Ishikawa (cell line): ENCODE measurements at regions not wholly inside any gene's neighbourhood (a gene's known extent, or its start where the extent isn't known, plus 50 kb on each side); places are given as distances from the start of the nearest gene placed in this dataset.

Source experiments
- CEBPB ChIP-seq: IDR thresholded peaks from 2 replicates; pipeline ENCODE4 v1.6.1; 2012
- CREB1 ChIP-seq: IDR thresholded peaks from 2 replicates; pipeline ENCODE4 v1.6.1; 2012; ENCODE audit warnings: low read depth
- EGR1 ChIP-seq: IDR thresholded peaks from 2 replicates; pipeline ENCODE4 v1.6.1; 2012
- EP300 ChIP-seq: IDR thresholded peaks from 2 replicates; pipeline ENCODE4 v1.6.1; 2012; ENCODE audit warnings: borderline replicate concordance
- FOXM1 ChIP-seq: IDR thresholded peaks from 2 replicates; pipeline ENCODE4 v1.6.1; 2012; ENCODE audit warnings: low read depth, borderline replicate concordance
- NFIC ChIP-seq: IDR thresholded peaks from 2 replicates; pipeline ENCODE4 v1.6.1; 2012
- RAD21 ChIP-seq: IDR thresholded peaks from 2 replicates; pipeline ENCODE4 v1.6.1; 2012; ENCODE audit warnings: low read depth
- REST ChIP-seq: IDR thresholded peaks from 2 replicates; pipeline ENCODE4 v1.6.1; 2012; ENCODE audit warnings: low read depth, mild to moderate bottlenecking
- TAF1 ChIP-seq: IDR thresholded peaks from 2 replicates; pipeline ENCODE4 v1.6.1; 2012; ENCODE audit warnings: low read depth, mild to moderate bottlenecking
- TCF12 ChIP-seq: IDR thresholded peaks from 2 replicates; pipeline ENCODE4 v1.6.1; 2012; ENCODE audit warnings: low read depth
- TEAD4 ChIP-seq: IDR thresholded peaks from 2 replicates; pipeline ENCODE4 v1.6.1; 2012
- USF1 ChIP-seq: IDR thresholded peaks from 2 replicates; pipeline ENCODE4 v1.6.1; 2012
- YY1 ChIP-seq: IDR thresholded peaks from 2 replicates; pipeline ENCODE4 v1.6.1; 2012; ENCODE audit warnings: low read depth
- ZBTB7A ChIP-seq: IDR thresholded peaks from 2 replicates; pipeline ENCODE4 v1.6.1; 2012; ENCODE audit warnings: low read depth
- TF ChIP-seq, protein P1 (sequence below): IDR thresholded peaks from 2 replicates; pipeline ENCODE4 v1.6.1; 2012

- TF ChIP-seq ZBTB7A, result no peak
- TF ChIP-seq RAD21, result peak; percentile 77
- TF ChIP-seq USF1, result no peak
- no peak for TF ChIP-seq YY1
- TF ChIP-seq NFIC, result no peak
- TF ChIP-seq CREB1, result no peak
These were observed 647.8 kb downstream of the TAF11L14 start for GRCh38 chr5:18281947-18282581.

DNA sequence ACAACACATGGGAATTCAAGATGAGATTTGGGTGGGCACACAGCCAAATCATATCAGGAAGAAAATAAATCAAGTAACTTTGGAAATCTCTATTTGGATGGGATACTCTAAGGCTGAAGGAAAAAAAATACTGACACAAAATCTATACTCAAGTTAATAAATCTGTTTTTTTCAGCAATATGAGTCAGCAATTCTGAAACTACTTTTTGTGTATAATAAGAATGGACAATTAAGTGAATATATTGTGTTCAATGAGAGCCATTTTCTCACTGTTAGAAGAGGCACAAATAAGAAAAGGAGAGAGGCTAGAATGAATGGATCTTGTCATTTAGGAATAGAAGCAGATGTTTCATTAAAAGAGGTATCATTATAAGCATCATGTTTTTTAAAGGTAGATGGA is 651.0 kb downstream of the TAF11L14 start:
- TF ChIP-seq TCF12, result no peak
- no peak for TF ChIP-seq CEBPB
- TF ChIP-seq TEAD4, result no peak
- TF ChIP-seq EP300, result no peak
- no peak for TF ChIP-seq USF1
- TF ChIP-seq FOXM1, result no peak
- no peak for TF ChIP-seq RAD21
- TF ChIP-seq REST, result no peak
- no peak for TF ChIP-seq TAF1
- TF ChIP-seq YY1, result no peak
- TF ChIP-seq ZBTB7A, result no peak
- no peak for TF ChIP-seq CREB1
- TF ChIP-seq EGR1, result no peak
- TF ChIP-seq, protein P1, sequence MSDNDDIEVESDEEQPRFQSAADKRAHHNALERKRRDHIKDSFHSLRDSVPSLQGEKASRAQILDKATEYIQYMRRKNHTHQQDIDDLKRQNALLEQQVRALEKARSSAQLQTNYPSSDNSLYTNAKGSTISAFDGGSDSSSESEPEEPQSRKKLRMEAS, result no peak
- no peak for TF ChIP-seq NFIC

DNA sequence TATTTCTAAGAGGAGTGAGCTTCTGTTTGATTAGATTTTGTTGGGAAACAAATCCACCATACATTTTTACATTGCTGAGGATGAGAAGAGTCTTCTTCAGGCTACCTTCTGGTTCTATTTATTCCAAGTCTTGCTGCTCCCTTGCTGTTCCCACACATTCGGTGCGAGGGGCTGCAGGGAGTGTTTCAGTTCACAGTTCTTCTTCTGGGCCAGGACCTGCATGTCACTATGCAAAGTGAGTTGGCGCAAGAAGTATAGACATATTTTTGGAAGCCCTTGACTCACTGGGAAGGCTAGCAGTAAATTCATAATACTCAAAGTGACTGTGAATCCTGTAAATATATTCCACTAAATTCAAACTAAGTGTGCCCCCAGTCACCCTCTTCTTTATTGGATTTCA is 657.9 kb downstream of the TAF11L14 start:
- TF ChIP-seq TAF1 (no peak), TCF12 (no peak), EP300 (no peak), ZBTB7A (no peak), RAD21 (no peak), YY1 (no peak), CREB1 (no peak), TEAD4 (no peak), USF1 (no peak), REST (no peak), NFIC (no peak), FOXM1 (no peak), EGR1 (no peak), CEBPB (no peak)
- TF ChIP-seq, protein P1, result no peak

DNA sequence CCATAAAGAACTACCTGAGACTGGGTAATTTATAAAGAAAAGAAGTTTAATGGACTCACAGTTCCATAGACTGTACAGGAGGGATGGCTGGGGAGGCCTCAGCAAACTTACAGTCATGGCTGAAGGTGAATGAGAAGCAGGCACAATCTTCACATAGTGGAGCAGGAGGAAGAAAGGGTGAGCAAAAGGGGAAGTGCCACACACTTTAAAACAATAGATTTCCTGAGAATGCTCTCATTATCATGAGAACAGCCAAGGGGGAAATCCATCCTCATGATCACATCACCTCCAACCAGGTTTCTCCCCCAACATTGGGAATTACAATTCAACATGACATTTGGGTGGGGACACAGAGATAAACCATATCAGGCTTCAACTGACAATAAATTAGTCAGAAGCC is 664.9 kb downstream of the TAF11L14 start:
- TF ChIP-seq CEBPB, result no peak
- no peak for TF ChIP-seq EP300
- no peak for TF ChIP-seq TCF12
- TF ChIP-seq FOXM1, result no peak
- TF ChIP-seq EGR1, result no peak
- no peak for TF ChIP-seq TAF1
- TF ChIP-seq USF1, result no peak
- TF ChIP-seq NFIC, result no peak
- no peak for TF ChIP-seq YY1
- TF ChIP-seq ZBTB7A, result no peak
- TF ChIP-seq RAD21, result no peak

- no peak for TF ChIP-seq TEAD4
- TF ChIP-seq CEBPB, result no peak
- TF ChIP-seq REST, result no peak
- TF ChIP-seq RAD21, result peak; percentile 96
These were observed 671.1 kb downstream of the TAF11L14 start for GRCh38 chr5:18305288-18305924.
